GM12892 (cell line): ENCODE measurements at regions not wholly inside any gene's neighbourhood (a gene's known extent, or its start where the extent isn't known, plus 50 kb on each side); places are given as distances from the start of the nearest gene placed in this dataset.

ENCODE experiments used
- DNase-seq: peaks from one replicate; pipeline ENCODE4 v3.0.0; 2011; ENCODE audit not compliant: insufficient read length
- FAIRE-seq: peaks from 2 replicates; lab custom pipeline; 2011; peaks lifted over from hg19 to GRCh38; lab: Jason Lieb, UNC
- POLR2A ChIP-seq: IDR thresholded peaks from 2 replicates; pipeline ENCODE4 v1.6.1; 2011; ENCODE audit warnings: low read depth, low read length, control low read depth
- POLR2AphosphoS5 ChIP-seq: IDR thresholded peaks from 2 replicates; pipeline ENCODE4 v1.6.1; 2011; ENCODE audit warnings: low read depth, low read length, control low read depth
- TAF1 ChIP-seq: IDR thresholded peaks from 2 replicates; pipeline ENCODE4 v1.6.1; 2011; ENCODE audit warnings: low read depth, mild to moderate bottlenecking, control low read depth, low read length, borderline replicate concordance

DNA sequence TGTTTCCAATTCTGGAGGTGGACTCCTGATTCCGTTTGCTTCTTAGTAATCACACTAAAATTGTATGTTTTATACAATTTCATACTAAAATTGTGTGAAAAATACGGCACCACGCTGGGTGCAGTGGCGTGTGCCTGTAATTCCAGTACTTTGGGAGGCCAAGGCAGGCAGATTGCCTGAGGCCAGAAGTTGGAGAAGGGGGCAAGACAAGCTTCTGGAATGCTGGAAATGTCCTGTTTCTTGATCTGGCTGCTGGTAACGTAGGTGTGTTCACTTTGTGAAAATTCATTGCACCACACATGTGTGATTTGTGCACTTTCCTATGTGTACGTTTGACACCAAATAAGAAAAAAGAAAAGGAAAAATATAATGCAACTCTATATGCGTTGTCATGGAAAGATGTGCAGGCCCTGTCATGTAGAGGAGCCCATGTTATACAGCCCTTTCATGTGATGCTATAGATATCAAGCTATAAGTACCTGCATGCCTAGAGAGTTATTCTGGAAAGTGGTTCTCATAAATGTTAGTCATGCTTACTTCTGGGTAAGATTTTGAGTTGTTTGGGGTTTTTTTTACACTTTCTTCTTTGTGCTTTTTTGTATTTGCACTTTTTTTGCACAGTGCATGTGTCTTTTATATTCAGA is 119.9 kb downstream of the TMEM174 start:
- TF ChIP-seq POLR2AphosphoS5: no peak
- TF ChIP-seq TAF1: no peak
- no peak for TF ChIP-seq POLR2A
- FAIRE-seq: no peak
- no peak for DNase-seq

DNA sequence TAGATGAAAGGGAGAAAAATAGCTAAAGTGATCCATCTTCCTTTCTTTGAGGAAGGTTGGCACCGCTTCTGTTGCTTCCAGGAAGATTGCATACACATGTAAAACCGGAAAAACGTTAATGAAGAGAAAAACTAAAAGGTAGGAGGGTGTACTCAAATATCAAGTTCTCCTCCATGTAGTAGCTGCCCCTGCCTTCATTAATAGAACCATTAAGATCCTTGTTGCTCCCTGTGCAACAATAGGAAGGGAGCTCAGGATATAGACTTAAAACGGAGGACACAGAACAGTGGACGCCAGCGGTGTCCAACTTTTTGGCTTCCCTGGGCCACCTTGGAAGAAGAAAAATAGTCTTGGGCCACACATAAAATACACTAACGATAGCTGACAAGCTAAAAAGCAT is 118.9 kb downstream of the TMEM174 start:
- no peak for FAIRE-seq
- TF ChIP-seq POLR2A: no peak
- no peak for TF ChIP-seq TAF1
- no peak for TF ChIP-seq POLR2AphosphoS5
- DNase-seq: no peak

DNA sequence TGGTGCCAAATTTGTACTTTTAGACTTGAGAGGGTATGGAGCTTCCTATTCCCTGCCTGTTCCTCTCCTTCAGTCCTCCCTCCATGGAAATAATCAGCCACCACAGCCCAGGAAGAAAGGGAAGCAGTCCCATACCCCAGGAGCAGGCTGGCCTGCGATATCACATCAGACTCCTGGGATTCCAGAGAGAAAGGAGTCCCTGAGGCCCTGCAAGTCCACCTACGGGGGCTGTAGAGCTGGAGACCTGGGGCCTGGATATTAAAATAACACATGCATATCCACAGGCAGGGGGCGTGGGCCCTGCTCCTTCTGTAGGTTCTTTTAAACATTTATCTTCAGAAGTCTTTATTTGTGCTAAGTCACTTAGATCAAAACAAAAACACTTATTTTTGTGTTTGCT is 117.2 kb downstream of the TMEM174 start:
- FAIRE-seq: no peak

DNA sequence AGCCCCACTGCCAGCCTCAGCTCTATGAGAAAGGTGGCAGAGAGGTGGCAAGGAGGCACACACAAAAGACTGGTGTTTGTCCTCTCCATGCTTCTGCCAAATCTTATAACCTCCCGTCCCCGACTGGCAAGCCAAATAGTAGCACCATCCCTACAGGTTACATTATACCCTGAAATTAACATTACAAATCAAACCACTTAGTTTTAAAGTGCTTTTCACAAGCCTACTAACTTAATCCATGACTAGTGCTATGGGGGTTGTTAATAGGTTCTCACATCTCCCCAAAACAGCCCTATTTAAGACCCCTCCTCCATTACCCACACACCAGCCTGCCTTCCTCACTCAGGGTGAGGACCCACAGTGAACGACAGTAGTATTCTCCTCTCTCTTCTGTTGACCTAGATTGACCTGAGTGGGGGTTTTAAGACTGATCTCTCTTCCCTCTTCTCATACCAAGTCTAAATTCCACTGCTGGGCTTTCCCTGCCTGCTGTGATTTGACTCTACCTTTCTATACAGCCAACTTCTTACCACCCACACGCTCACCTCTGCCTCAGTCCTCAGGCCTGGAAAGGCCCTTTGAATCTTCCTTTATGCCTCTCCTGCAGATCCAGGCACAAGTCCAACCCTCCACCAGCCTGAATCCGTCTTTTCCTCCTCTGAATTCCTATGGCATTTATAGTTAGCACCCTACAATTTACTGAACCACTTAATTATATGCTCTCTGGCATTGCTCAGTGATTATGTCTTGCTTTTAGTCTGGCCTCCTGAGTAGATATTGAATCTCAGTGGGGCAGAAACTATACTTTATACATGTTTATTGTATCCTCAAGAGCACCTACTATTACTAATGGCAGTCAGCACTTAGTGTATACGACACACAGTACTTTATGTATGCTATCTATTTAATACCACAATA is 116.1 kb downstream of the TMEM174 start:
- no peak for TF ChIP-seq POLR2A
- TF ChIP-seq POLR2AphosphoS5: no peak
- no peak for TF ChIP-seq TAF1
- FAIRE-seq: no peak
- DNase-seq: no peak

More for the DNA sequence above, 117.2 kb downstream of the TMEM174 start:
- DNase-seq: no peak
- no peak for TF ChIP-seq POLR2A
- TF ChIP-seq TAF1: no peak
- TF ChIP-seq POLR2AphosphoS5: no peak

DNA sequence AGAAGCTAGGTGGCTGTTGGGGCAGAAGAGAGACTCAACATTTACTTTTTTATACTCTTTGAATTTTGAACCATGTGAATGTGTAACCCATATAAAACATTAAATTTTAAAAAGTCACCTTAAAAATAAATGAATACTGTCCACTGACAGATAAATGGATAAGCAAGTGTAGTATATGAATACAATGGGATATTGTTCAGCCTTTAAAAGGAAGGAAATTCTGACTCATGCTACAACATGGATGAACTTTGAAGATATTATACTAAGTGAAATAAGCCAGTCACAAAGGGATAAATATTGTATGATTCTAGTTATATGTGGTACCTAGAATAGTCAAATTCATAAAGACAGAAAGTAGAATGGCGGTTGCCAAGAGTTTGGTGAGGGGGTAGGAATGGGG is 113.9 kb downstream of the TMEM174 start:
- no peak for TF ChIP-seq TAF1
- no peak for TF ChIP-seq POLR2AphosphoS5
- TF ChIP-seq POLR2A: no peak
- FAIRE-seq: no peak
- no peak for DNase-seq

DNA sequence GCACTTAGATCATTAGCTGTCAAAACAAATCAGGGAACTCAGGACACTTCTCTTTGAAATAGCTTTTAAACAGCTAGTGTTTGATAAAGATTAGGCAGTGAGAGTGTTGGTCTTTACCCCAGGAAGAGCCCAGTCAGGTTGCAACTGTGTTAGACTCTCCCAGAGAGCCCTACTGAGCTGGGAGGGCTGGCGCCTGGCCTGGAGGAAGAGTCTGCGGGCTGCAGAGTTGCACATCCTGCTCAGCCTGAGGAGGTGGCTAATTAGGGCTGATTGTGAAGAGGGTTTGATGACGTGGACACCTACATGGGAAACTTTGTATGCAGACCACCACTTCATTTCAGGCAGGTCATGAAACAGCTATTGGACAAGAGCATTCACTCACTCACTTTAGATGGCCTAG is 112.0 kb downstream of the TMEM174 start:
- no peak for DNase-seq
- TF ChIP-seq TAF1: no peak
- FAIRE-seq: no peak

DNA sequence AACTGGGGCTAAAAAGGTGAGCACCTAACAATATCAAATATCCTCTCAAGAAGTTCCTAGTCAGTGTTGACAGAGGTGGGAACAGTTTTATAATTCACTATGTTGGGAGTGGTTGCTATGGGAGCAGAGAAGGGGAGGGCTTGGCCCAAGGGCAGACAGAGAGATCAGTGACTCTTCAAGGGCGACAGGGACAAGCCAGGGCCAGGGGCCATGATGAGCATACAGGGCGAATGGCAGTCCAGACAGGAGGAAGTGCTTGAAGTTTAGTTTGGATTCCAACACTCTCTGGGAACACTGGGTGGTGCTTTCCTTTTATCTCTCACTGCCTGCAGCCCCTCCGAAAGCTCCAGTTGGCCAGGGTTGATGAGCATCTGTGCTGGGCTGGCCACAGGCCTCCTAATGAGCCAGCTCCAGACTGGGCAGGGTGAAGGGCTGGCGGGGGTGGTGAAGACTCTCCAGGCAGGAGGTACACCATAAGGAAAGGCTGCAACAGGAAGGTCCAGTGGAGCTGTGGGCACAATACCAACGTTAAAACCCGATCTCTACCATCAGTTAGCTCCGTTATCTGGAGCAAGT is 111.3 kb downstream of the TMEM174 start:
- TF ChIP-seq POLR2A (no peak), TAF1 (no peak), POLR2AphosphoS5 (no peak)
- no peak for FAIRE-seq
- DNase-seq: no peak

DNA sequence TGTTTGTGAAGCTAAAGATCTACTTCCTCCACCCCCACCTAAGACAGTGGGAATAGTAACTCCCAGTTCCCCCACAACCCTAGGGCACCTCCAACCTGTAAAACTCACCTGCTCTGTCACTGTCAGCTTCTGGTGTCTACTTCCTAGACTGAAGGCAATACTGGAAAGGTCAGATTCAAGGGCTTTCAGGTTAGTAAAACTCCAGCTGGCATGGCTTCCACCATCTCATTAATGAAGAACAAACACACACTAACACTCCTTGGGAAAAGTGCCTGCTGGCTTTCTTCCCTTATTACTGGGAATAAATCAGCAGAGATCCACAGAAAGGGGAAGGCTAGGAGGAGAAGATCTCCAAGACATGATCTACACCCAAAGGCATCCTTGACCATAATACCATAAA is 109.9 kb downstream of the TMEM174 start:
- no peak for DNase-seq
- TF ChIP-seq TAF1 (no peak), POLR2A (no peak)
- no peak for FAIRE-seq

DNA sequence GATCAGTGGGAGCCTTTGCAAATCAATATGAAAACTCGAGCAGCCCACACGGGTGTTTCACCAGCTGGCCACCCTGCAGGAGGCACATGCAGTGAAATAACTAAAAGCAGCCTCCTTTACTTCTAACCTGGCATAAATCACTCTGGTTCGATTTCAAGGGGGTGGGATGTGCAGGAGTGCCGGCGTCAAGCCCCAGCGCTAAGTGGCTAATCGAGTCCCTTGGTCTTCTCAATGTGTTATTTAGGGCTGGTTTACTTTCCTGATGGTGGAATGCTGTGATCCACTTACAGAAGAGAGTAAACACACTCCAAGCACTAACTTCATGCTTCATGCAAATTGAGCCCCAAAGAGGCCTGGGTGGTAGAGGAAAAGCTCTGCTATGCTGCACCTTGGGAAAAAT is 109.4 kb downstream of the TMEM174 start:
- TF ChIP-seq POLR2AphosphoS5 (no peak), TAF1 (no peak), POLR2A (no peak)
- FAIRE-seq (no peak), DNase-seq (no peak)

DNA sequence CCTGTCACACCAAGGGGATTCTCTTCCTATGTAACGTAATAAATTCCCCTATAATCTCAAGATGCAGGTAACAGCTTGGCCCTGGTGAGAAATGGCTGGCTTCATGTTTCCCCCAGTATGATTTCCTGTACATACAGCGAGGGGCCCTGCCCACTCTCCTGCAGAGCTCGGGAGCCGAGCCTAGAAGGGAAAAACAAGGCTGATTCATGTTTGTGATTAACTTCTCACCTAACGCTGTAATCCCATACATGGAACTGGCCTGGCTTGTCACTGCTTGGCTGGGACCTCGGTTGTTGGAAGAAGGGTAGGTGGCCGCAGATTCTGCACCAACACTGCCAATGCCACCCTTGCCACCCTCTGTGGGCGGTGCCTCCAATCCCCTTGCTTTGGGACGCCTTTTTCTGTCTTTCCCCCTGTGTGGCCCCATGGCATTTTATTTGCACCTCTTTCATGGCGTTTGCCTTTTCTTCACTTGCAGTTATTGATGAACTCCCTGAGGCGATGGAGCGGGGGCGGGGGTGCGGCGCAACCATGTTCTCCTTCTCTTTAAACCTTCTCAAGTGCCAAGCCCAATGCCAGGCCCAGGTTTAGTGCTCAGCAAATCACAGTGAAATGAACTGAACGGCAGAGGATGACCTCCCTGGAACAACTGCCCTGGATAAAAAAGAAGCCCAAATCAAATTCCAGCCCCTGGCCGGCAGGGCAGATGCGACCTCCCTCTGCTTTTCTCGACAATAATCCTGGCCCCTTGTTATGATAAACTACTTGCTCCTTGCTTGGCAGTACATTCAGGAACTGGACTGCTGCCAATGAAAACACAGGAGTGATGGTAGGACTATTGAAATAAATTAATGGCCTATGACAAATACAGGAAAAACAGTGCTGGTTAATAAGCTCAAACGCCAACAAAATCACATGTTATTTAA is 108.1 kb downstream of the TMEM174 start:
- FAIRE-seq (no peak), DNase-seq (no peak)
- no peak for TF ChIP-seq POLR2A
- no peak for TF ChIP-seq POLR2AphosphoS5
- no peak for TF ChIP-seq TAF1

DNA sequence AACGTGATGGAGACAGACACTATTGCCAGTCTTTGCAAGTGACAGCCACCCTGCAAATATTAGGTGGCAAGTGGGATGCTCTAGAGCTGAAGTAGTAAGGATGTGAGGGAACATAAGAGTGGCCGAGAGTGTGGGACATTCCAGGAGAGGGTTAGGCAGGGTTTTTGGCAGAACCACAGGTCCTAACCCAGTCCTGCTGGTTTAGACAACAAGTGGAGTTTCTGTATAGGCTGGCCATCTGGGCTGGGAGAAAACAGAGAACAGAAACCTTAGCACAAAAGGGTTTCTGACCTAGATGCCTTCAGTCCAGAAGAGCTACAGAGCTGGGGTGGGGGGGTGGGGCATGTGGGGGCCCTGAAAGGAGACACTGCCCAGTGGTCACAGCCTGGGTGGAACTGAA is 107.4 kb downstream of the TMEM174 start:
- TF ChIP-seq TAF1 (no peak), POLR2AphosphoS5 (no peak), POLR2A (no peak)
- FAIRE-seq (no peak), DNase-seq (no peak)
